Naive thymus-derived CD4-positive, alpha-beta T cell (primary cell): ENCODE measurements at regions not wholly inside any gene's neighbourhood (a gene's known extent, or its start where the extent isn't known, plus 50 kb on each side); places are given as distances from the start of the nearest gene placed in this dataset.
A peak's percentile ranks its signal among the peaks of the same experiment; 100 is the strongest.
"Not testable (repeated sequence)": the region's sequence is repeated elsewhere in the genome, so short reads cannot be mapped to it uniquely, and the experiment has no call there.

Experiments used
- ATAC-seq: fragments of 150-1000 bp; cut with Tn5 transposase; 2 replicates; pipeline ENCODE4 v1.10.0; 2021; ENCODE audit warnings: mild to moderate bottlenecking, moderate library complexity
- CTCF ChIA-PET: fragments of 350-600 bp; sonication (Branson Sonifier 250); formaldehyde crosslinking; loops from one replicate; lab custom pipeline; 2021; ENCODE audit warnings: antibody characterized with exemption; lab: Charles Lee
- POLR2A ChIA-PET: fragments of 350-600 bp; sonication (Branson Sonifier 250); formaldehyde crosslinking; loops from one replicate; lab custom pipeline; 2021; ENCODE audit warnings: antibody characterized with exemption, inconsistent platforms; lab: Charles Lee
- DNase-seq, 9 donors: peaks; one replicate each; pipeline versions ENCODE4 v3.0.0 to v3.0.0-alpha.2; 2020 to 2022; ENCODE audit warnings: mixed read lengths in 1 of 9
- H3K27ac ChIP-seq: one replicate; pipeline ENCODE4 v1.7.0; 2013; ENCODE audit warnings: mild to moderate bottlenecking, low read depth, low read length, moderate library complexity
- H3K27me3 ChIP-seq, 2 donors: one replicate each; pipeline ENCODE4 v1.7.0; 2013; ENCODE audit warnings: low read length in 2 of 2, mild to moderate bottlenecking in 2 of 2, moderate library complexity in 2 of 2; ENCODE audit not compliant: control insufficient read depth in 2 of 2, insufficient read depth in 2 of 2
- H3K36me3 ChIP-seq, 3 experiments: 1 replicate in 2 of 3; 2 replicates in 1 of 3; pipeline ENCODE4 v1.7.0; 2013; ENCODE audit warnings: low read length in 3 of 3, mild to moderate bottlenecking in 3 of 3, moderate library complexity in 1 of 3; ENCODE audit not compliant: insufficient read depth in 3 of 3, control insufficient read depth in 2 of 3
- H3K4me1 ChIP-seq, 2 donors: one replicate each; pipeline ENCODE4 v1.7.0; 2013; ENCODE audit warnings: low read length in 2 of 2, mild to moderate bottlenecking in 2 of 2, moderate library complexity in 1 of 2; ENCODE audit not compliant: control insufficient read depth in 2 of 2, insufficient read depth in 2 of 2
- H3K4me3 ChIP-seq: 2 replicates; pipeline ENCODE4 v1.7.0; 2013; ENCODE audit warnings: mild to moderate bottlenecking, low read length
- H3K9me3 ChIP-seq, 3 experiments: 1 replicate in 2 of 3; 2 replicates in 1 of 3; pipeline ENCODE4 v1.7.0; 2013; ENCODE audit warnings: low read length in 3 of 3; ENCODE audit not compliant: control insufficient read depth in 2 of 3
- H3K27ac Mint-ChIP-seq, 9 donors: one replicate each; pipeline ENCODE4 v1.8.0; 2020 to 2022; ENCODE audit warnings: mixed read lengths in 9 of 9, mild to moderate bottlenecking in 8 of 9, moderate library complexity in 5 of 9, inconsistent platforms in 2 of 9
- H3K27me3 Mint-ChIP-seq, 5 donors: one replicate each; pipeline ENCODE4 v1.8.0; 2021 to 2022; ENCODE audit warnings: mixed read lengths in 5 of 5, mild to moderate bottlenecking in 1 of 5
- H3K36me3 Mint-ChIP-seq, 5 donors: one replicate each; pipeline ENCODE4 v1.8.0; 2020 to 2022; ENCODE audit warnings: mixed read lengths in 5 of 5, mild to moderate bottlenecking in 3 of 5, inconsistent platforms in 1 of 5
- H3K4me1 Mint-ChIP-seq, 7 donors: one replicate each; pipeline ENCODE4 v1.8.0; 2020 to 2022; ENCODE audit warnings: mixed read lengths in 7 of 7, mild to moderate bottlenecking in 3 of 7, inconsistent platforms in 1 of 7
- H3K4me3 Mint-ChIP-seq, 10 donors: one replicate each; pipeline ENCODE4 v1.8.0; 2020 to 2022; ENCODE audit warnings: mild to moderate bottlenecking in 10 of 10, mixed read lengths in 10 of 10, moderate library complexity in 6 of 10, inconsistent platforms in 2 of 10
- H3K9me3 Mint-ChIP-seq, 11 donors: one replicate each; pipeline ENCODE4 v1.8.0; 2020 to 2022; ENCODE audit warnings: mixed read lengths in 11 of 11, mild to moderate bottlenecking in 4 of 11, inconsistent platforms in 1 of 11, moderate library complexity in 1 of 11
- intact Hi-C, 2 donors: fragments of 100-400 bp; cut with micrococcal nuclease; formaldehyde crosslinking; loops; one replicate each; pipeline ENCODE4 v1.15.1; 2023

DNA sequence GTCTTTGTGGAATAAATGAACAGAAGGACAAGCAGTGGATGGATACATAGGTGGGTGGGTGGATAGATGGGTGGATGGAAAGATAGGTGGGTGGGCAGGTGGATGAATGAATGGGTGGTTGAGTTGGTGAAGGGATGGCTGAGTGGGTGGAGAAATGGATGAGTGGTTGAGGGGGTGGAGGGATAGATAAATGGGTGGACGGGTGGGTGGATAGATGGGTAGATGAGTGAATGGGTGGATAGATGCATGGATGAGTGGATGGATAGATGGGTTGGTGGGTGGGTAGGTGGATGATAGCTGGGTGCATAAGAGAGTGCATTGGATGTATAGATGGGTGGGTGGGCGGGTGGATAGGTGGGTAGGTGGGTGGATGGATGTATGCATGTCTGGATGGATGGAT, 63.5 kb downstream of the UNC93B1 start:
- intact Hi-C loops, POLR2A ChIA-PET, H3K9me3 ChIP-seq, DNase-seq, H3K36me3 ChIP-seq, H3K4me1 ChIP-seq, H3K27me3 Mint-ChIP-seq, H3K27ac ChIP-seq, H3K36me3 Mint-ChIP-seq, H3K4me1 Mint-ChIP-seq, CTCF ChIA-PET, H3K27ac Mint-ChIP-seq, ATAC-seq, H3K4me3 ChIP-seq, H3K27me3 ChIP-seq, H3K4me3 Mint-ChIP-seq, H3K9me3 Mint-ChIP-seq: not testable (repeated sequence)

DNA sequence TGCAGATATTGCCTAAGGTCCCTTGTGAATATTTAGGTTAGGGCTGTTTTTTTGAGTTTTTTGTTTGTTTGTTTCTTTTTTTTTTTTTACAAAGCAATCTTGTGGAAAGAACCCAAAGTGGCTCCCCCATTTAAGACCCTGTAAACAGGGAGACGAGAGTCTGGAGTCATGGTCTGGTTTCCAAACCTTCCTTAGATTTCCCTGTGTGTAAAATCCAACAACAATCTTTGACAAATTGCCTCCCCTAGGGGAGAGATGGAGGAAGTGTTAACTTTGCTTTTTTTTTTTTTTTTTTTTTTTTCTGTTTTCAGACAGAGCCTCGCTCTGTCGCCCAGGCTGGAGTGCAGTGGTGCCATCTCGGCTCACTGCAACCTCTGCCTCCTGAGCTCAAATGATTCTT, 64.9 kb downstream of the UNC93B1 start:
- H3K27me3 Mint-ChIP-seq, H3K9me3 ChIP-seq, POLR2A ChIA-PET, H3K9me3 Mint-ChIP-seq, H3K36me3 ChIP-seq, H3K4me1 Mint-ChIP-seq, H3K27me3 ChIP-seq, CTCF ChIA-PET, ATAC-seq, H3K36me3 Mint-ChIP-seq, H3K4me3 ChIP-seq, H3K4me1 ChIP-seq, H3K4me3 Mint-ChIP-seq, H3K27ac ChIP-seq, intact Hi-C loops: not testable (repeated sequence)
- DNase-seq: peak in 1 of 9 donors; percentile 8
- H3K27ac Mint-ChIP-seq: peak overlapping the region in 1 of 9 donors; percentile 31

DNA sequence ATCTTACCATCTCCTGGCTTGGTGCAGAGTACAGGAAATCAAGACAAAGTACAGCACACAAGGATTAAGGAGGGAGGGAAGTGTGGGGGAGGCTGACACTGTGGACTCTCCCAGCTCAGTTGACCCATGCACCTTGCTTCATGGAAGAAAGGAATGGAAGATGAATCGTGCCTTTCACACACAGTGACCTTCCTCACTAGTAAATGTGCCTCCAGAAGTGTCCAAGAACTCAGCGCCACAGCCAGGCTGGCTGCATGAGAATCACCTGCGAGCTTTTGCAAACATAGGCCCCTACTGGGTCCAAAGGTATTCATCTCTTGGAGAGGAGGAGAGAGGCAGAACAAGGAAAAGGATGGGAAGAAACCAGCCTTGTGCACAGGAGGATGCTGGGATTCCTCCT, 65.5 kb downstream of the UNC93B1 start:
- CTCF ChIA-PET, DNase-seq, H3K36me3 Mint-ChIP-seq, H3K4me3 Mint-ChIP-seq, H3K9me3 Mint-ChIP-seq, H3K9me3 ChIP-seq, POLR2A ChIA-PET, H3K27me3 ChIP-seq, H3K4me1 ChIP-seq, intact Hi-C loops, H3K27me3 Mint-ChIP-seq, ATAC-seq, H3K4me3 ChIP-seq, H3K4me1 Mint-ChIP-seq, H3K36me3 ChIP-seq, H3K27ac ChIP-seq: not testable (repeated sequence)
- peak overlapping the region in 1 of 9 donors; percentile 59 for H3K27ac Mint-ChIP-seq

DNA sequence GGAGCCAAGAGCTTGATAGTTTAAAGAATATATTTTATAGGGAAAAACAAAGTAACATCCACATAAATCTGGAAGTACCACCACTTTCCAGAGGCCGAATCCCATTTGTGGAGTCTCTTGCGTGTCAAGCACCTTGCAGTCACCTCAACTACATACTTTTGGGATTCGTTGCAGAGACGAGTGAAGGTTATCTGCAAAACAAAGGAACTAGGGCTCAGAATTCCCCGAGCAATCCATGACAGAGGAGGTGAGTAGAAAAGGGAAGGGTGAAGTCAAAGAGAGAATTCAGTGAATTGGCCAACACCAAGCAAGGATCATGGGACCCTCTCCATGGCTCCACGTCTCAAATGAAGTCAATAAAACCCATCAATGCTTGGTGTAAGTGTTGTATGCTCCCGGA, 80.3 kb downstream of the UNC93B1 start:
- POLR2A ChIA-PET: not testable (repeated sequence)

DNA sequence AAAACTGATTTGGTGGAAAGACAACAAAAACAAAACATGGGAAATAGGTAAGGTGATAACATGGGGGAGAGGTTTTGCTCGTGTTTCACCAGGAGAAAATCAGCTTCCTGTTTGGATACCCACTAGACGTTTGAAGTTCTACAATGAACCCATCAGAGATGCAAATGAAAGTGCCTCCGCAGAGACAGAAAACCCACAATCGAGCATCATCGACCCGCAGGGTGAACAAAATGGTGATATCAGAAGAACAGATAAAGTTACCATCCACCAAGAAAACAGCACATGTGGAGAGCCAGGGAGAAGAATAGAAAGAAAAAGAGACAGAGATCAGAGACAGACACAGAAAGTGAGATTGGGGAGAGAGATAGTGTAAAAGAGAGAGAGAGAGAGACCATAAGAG, 83.4 kb downstream of the UNC93B1 start:
- H3K27me3 ChIP-seq, H3K4me1 ChIP-seq, H3K9me3 Mint-ChIP-seq, POLR2A ChIA-PET, H3K4me3 ChIP-seq, H3K9me3 ChIP-seq, ATAC-seq, intact Hi-C loops, H3K36me3 ChIP-seq, H3K36me3 Mint-ChIP-seq, CTCF ChIA-PET: not testable (repeated sequence)
- H3K27ac Mint-ChIP-seq: peak overlapping the region; percentile 84 to 100 (median 98)
- peak overlapping the region; percentile 35 for H3K27ac ChIP-seq
- DNase-seq: peak in 8 of 9 donors; percentile 22 to 74 (median 67)
- H3K4me3 Mint-ChIP-seq: peak overlapping the region; percentile 64 to 96 (median 84)
- peaks cover 0 to 13% (median 2%) of the 10 kb centered on the region in 5 donors for H3K27me3 Mint-ChIP-seq
- peaks cover 9 to 28% (median 19%) of the 10 kb centered on the region in 7 donors for H3K4me1 Mint-ChIP-seq

More for the DNA sequence above, 80.3 kb downstream of the UNC93B1 start:
- H3K27me3 ChIP-seq, ATAC-seq, H3K4me3 ChIP-seq, intact Hi-C loops, H3K4me3 Mint-ChIP-seq, H3K36me3 ChIP-seq, H3K36me3 Mint-ChIP-seq, CTCF ChIA-PET, H3K9me3 ChIP-seq, DNase-seq, H3K9me3 Mint-ChIP-seq, H3K4me1 ChIP-seq, H3K27ac ChIP-seq, H3K27ac Mint-ChIP-seq: not testable (repeated sequence)
- peaks cover 0 to 13% (median 2%) of the 10 kb centered on the region in 5 donors for H3K27me3 Mint-ChIP-seq
- H3K4me1 Mint-ChIP-seq: peaks cover 11 to 22% (median 19%) of the 10 kb centered on the region in 7 donors

GRCh38 chr11:67912184-67912583, 91.7 kb downstream of the UNC93B1 start:
- H3K9me3 ChIP-seq, H3K27ac ChIP-seq, CTCF ChIA-PET, H3K36me3 ChIP-seq, H3K27me3 ChIP-seq, POLR2A ChIA-PET, H3K4me1 ChIP-seq, H3K27ac Mint-ChIP-seq, H3K4me3 ChIP-seq, intact Hi-C loops, DNase-seq, H3K27me3 Mint-ChIP-seq, ATAC-seq, H3K36me3 Mint-ChIP-seq, H3K4me1 Mint-ChIP-seq, H3K4me3 Mint-ChIP-seq: not testable (repeated sequence)
- peaks cover 3 to 31% (median 8%) of the 10 kb centered on the region in 11 donors for H3K9me3 Mint-ChIP-seq

GRCh38 chr11:67911211-67911610, 92.7 kb downstream of the UNC93B1 start:
- CTCF ChIA-PET: not testable (repeated sequence)

More at GRCh38 chr11:67911211-67911610, 92.7 kb downstream of the UNC93B1 start:
- DNase-seq, H3K4me1 Mint-ChIP-seq, H3K4me1 ChIP-seq, intact Hi-C loops, H3K9me3 ChIP-seq, POLR2A ChIA-PET, H3K27me3 Mint-ChIP-seq, H3K27ac ChIP-seq, H3K27ac Mint-ChIP-seq, H3K36me3 Mint-ChIP-seq, H3K4me3 ChIP-seq, ATAC-seq, H3K27me3 ChIP-seq, H3K36me3 ChIP-seq, H3K4me3 Mint-ChIP-seq: not testable (repeated sequence)
- peaks cover 3 to 31% (median 8%) of the 10 kb centered on the region in 11 donors for H3K9me3 Mint-ChIP-seq
